ENCODE measurements at regions not wholly inside any gene's neighbourhood (a gene's known extent, or its start where the extent isn't known, plus 50 kb on each side); places are given as distances from the start of the nearest gene placed in this dataset.

DNA sequence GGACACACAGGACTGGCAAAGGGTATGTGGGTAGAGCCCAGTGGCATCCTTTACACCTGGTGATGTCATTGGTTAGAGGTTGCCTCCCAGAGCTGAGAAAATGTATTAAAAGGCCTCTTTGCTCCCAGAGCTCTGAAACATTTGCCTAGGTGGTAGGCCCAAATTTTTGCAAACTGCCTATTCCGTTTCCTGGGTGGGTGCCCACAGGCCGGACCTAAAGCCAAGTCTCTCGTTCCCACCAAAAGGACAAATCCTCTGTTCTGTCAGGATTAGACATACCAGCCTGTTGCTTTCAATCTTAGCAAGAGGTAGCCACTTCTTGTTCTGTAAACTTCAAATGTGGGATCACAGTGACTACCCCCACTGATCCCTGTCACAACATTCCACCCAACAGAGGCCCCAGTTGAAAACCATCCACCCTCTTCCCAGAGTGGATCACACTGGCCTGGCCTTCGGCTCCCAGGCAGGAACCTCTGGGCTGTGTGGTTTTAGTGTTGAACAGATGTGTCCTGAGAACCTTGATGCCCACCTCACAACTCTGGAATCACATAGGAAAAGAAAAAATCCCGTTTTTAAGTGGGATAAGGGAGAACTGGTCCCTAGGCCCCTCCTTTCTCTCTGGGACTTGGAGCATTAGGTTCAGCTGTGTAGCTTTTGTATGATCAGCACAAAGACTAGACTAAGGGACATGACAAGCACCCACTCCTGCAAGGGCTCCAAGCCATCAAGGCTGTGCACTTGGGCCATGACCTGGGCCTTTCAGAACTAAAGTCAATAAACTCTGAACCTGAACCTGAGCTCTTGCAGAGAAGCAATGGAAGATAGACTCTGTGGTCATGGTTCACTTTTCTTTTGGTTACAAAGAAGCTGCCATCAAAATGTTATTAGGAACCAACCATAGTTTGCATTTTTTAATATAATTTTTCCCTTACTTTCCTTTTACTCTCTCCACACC, 211.3 kb downstream of the CYP26B1 start:
- DNase-seq (ENCODE audit: low read depth) = no peak

DNA sequence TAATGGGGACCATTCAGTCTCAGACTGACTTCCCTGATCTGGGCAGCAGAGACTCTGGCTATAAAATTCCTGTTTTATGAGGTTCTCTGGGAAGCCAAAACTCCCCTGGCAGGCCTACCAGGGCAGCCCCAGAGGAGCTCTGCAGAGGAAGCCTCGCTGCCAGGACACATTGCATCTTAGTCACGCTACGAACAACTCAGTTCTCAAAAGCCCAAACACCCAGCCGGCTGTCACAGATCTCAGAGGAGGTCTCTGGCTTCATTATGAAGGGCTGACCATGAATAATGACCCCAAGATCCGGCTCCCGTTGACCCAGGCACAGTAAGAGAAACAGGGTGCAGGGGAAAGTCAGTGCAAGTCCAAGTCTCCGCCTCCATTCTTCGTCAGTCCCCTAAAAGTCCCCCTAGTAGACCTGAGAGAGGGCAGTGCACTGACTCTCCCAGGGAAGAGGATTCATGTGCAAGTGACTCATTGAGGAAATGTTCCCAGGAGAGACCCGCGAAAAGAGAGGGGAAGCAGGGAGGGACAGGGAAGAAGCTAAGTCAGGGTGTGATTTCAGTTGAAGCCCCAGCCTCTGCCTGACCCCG, 212.3 kb downstream of the CYP26B1 start:
- DNase-seq (ENCODE audit: low read depth) = peak; percentile 90

DNA sequence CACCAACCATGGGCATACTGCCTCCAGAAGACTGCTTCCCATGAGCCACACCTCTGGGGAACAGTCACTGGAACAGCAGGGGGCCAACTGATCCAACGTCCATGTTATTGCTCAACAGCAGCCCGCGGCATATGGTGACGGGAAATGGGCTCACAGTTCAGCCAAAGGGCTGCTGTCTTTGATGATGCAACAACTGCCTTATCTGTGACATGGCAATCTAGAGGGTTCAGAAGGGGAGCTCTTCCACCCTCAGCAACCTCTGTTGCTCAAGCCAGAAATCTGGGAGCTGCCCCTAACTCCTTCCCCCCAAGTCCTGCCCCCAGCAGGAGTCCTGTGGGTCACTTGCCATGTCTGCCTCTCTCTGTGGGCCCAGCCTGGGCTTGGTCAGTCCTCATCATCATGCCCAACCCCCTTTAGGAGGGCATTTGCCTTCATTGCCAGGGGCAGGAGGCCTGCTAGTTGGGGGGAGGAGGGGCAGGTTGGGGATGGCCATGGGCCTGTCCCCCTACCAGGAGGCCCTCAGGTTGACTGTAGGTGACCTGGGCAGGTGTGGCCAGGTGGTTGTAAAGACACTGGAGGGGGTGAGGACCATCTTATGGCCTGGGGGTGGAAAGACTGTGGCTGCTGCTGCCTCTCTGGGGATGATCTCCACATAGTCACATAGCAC, 212.9 kb downstream of the CYP26B1 start:
- peak; percentile 60 for DNase-seq (ENCODE audit: low read depth)

DNA sequence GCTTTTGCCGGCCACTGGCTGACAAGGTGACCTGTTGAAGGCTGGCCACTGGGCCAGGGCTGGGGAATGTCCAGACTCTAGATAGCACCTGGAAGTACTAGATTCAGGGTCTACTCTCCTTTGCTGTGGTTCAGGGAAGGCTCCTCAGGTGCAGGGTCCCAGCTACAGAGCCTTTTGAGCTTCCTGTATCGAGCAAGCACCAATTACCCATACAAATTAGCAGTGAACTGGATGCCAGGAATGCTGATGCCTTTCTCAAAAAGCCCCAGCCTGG, 213.4 kb downstream of the CYP26B1 start:
- DNase-seq (ENCODE audit: low read depth) = no peak

DNA sequence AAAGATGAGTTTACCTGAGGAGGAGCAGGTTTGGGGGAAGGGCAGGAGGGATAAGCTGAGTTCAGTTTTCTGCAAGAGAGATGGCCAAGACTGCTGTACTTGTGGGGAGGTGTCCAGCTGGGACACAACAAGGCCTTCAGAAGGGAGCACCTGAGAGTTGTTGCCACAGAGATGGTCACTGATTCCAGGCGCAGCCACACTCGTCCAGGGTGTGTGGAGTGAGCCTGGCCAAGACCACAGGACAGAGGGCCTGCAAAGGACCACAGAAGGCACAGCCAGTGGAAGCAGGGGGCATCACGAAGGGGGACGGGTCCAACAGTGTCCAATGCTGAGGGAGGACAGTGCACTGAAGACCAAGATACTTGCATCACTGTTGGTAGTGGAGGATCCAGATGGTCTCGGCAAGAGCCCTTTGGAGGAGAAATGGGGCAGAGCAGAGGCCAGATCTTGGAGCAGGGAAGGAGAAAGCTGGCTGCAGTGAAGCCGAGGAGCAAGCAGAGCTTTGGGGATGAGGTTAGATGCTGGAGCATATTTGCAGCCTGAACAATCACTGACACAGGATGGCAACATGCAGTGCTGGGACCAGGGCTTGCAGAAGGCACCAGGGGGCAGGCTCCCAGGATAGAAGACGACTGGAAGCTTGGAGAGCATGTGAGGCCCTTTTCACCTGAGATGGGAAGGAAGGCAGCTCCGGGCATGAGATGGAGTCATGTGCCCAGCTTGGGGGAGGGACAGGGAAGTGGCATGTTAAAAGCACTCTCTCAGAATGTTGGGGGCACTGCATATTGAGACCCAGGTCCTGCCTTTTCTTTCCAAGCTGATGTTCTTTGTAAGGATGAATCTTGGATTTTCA, 214.0 kb downstream of the CYP26B1 start:
- no peak for DNase-seq (ENCODE audit: low read depth)

DNA sequence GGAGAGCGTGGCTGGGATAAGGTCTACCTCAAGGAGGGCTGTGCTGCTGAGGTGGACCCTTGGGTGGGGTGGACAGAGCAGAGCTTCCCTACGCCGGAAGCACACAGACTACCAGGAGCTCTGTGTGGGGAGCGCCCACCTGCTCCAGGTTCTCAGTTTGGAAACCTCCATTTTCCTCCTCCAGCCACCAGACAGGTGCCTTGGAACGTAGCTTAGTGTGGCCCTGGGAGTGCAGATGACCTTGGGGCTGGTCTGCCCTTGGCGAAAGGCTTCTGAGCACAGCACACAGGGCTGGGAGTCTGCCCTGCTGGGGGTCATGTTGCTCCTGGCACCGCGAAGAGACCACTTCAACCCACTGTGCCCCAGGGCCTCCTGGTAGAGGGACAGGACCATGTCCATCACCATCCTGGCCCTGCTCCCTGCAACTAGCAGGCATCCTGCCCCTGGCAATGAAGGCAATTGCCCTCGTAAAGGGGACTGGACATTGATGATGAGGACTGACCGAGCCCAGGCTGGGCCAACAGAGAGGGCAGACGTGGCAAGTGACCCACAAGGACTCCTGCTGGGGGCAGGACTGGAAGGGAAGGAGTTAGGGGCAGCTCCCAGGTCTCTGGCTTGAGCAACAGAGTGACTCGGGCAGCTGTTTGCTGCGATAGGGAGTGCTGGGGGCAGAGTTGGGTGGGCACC, 214.7 kb downstream of the CYP26B1 start:
- no peak for DNase-seq (ENCODE audit: low read depth)

DNA sequence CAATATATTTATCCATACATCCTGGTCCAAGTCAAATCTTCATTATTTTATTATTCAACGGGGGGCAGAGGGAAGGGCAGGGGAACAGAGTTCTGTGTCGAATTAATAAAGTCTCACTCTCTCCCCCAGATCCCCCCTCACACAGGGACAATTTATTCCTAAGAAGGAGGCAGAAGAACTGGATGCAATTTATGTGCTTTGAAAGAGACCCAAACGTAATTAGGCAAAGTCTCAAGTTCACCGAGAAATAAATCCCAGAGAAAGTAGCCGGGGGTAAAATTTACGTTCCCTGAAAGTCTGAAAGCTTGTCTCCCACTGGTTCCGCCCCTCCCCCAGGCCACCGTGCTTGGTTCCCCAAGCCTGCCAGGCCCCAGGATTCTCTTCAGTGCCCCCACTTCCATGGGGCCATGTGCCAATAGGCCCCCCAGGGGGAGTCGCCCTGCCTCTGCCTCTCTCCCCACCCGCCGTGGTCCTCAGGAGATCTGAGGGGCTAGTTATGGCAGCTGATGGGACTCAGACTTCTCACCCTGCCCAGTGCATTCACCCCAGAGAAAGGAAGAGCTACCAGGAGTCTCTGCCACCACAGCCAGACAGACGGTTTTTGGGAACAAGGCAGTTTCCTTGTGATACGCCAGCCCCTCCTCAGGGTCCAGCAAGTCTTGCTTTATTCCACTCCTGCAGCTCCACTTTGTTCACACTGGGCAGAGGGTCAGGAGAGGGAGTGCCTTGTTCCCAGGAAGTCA, 215.5 kb downstream of the CYP26B1 start:
- DNase-seq (ENCODE audit: low read depth) = no peak

DNA sequence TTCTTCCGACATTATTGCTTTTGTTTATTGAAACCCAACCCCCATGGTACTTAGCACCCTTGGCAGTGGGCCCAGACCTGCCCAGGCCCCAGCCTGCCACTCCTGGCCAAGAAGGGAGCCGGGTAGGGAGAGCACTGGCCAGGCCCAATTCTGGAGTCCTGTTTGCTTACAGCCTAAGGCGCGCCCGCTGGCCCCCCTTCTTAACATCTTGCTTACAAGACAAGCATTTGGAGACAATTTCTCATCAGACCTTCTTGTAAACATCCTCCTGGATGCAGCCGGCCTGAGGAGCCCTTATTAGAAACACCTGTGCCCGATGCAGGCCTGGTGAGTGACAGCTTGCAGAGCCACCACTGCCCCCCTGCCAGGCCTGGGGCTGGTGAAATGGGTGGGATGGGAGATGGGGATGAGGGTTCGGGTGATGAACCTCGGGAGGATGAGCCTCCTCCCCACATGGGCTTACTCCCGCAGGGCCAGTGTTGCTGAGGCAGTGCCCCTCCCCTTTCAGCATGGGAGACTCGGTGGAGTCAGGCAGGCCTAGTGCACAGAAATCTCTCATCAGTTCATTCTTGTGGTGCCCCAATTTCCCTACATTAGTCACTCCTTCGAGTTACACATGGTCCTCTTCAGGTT, 217.5 kb downstream of the CYP26B1 start:
- no peak for DNase-seq (ENCODE audit: low read depth)

DNA sequence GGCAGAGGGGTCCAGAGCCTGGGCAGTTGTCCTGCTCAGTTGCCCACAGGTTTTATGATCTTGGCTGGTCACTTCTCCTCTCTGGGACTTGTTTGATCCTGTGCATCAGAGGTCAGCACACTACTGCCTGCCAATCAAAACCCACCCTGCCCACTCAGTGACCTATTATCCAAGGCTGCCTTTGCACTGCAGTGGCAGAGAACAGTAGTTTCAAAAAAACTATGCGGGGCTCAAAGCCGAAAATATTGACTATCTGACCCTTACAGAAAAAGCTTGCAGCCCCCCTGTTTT, 218.2 kb downstream of the CYP26B1 start:
- DNase-seq (ENCODE audit: low read depth) = no peak

DNA sequence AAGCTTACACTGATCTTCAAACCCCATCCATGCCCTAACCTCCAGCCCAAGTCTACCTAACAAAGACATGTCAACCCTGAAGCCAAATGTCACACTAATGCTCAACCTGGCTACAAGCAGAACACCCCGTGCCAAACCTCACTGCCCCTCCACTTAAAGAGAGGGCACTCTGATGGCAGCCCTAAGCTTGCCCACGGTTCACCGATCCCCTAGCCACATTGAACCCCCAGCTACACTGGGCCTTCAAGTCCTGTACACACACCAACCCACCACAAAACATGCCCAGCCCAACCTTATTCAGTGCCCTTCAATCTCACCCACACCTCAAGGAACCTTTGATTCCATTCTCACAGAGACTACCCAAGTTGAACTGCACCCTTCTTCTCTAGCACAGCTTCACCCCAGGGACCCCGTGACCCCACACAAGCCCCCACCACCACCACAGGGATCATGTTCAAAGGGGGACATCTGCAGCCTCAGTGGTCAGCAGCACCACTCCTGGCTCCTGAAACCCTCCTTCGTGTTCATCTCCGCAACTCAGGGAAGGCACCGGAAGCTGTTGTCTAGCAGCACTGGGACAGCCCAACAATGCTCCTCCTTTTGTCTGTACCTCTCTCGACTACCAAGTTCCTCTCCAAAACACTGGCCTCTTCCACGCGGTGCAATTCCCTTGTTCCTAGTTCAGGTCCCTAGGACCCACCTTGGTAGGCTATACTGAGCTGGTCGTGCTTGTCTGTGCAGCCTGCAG, 218.8 kb downstream of the CYP26B1 start:
- DNase-seq (ENCODE audit: low read depth) = no peak

DNA sequence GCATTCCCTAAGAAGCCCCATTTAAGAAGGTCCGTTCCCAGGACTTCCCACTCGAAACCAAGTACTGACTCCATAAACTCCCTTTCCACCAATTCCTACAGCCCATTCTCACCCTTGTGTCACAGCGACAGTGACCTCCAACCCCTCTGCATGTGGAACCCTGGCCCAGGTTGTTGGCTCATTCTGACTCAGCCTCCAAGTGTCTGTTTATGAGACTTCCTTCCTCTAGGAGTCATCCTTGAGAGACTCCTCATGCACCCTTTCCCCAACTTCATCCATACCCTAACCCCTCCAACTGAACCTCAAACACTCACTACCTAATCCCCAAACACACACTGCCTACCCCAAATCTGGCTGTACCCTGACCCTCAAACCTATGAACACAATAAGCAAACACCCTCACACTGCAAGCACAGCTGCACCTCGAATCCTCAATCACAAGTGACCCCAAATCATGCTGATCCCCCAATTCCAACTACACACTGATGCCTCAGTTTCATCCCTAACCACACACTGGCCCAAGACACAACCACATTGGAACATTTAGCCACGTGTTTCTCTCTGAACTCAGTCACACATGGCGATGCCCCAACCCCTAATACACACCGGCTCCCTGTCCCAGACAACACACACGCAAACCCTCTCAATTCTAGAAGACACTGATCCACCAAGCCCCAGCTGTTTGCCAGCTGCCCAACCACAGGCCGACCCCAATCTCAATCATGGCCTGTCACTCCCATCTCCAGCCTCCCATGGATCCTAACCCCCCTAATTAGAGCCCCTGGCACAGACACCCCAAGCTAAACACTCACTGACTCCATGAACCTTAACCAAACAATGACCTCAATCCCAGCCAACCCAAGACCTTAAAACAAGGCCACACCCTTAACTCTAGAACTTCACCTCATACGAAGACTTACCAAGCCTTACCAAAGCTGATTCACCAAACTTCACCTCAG, 219.6 kb downstream of the CYP26B1 start:
- DNase-seq (ENCODE audit: low read depth) = no peak

DNA sequence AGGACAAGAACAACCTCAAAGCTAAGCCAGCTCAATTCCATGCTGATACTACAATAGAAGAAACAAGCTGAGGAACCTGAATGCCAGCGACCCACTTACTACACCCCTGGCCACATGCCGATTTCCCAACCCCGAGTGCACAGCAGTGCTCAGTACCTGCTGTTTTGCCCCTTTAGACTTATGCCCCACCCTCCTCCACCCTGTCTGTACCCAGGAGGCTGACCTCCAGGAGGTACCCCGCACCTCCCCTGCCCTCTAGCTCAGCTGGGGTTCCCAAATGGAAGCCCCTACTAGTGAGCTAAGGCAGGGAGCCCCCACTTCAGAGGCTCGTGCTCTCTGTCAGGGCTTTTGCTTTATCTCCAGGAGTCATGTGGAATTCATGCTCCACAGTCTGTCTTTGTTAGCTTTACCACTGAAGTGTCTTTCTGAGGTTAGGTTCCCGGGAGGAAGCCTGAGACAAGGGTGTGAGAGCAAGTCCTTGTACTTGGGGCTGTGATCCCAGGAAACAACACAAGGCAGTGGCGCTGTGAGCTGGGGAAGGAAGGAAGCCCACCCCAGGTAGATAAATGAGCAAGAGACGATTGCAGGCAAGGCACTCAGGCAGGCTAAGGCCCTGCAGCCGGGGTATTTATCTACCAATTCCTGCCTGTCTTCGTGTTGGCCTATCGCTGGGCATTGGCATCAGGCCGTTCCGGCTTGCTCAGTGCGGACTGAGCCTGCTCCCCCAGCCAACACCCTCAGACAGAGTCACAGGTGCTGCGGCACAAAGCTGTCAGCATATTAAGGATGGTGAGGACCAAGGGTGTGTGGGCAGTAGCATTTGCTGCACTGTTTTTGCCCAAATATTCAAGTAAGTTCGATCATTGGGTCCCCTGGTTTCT, 220.5 kb downstream of the CYP26B1 start:
- no peak for DNase-seq (ENCODE audit: low read depth)

DNA sequence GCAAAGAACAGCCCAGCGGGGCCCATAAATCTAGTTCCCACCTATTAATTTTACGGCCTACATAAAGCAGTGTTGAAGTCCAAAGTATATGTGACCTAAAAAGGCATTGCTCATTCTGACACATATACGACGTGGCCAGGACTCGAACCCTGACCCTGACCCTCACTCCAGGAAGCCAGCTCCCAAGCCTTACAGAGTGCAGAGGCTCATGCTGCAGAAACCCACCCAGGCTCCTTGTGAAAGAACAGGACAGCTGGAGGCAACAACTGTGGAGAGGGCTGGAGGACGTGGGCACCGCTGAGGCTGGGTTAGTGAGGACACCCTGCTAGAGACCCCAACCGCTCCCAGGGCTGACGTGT, 221.6 kb downstream of the CYP26B1 start:
- no peak for DNase-seq (ENCODE audit: low read depth)

DNA sequence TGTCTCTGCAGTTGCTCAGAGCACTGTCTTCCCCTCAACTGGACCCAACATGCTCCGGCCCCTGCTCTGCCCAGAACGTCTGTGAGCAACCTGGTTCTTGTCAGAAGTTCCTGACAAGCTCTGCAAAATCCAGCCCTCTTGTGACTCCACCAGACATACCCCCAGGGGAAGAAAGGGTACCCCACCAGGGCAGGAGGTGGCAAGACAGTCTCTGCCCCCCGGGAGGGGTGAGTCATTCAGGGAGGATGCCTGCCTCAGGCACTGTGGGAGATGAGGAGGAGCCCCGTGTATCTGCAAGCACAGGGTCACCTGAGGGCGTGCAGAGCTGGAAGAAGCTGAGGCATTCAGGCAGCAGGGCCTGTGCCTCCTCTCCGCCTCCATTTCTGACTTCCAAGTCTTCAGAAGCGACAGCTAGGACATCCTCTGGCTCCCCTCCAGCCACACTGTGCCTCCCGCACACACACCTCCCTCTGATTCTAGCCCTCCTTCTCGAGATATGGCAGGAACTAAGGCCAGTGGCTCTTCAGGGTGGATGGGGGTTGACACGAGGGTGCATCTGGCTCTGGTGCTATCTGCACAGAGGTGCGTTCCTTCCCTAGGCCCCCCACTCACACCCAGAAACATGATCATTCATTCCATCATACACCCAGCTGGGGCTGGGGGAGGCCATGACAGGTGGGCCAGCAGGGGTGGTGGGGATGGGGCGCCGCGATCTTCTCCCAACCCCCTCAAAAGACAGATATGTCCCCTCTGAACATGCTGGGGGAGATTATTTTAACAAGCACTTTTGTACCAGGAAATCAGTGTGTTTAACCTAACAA, 222.2 kb downstream of the CYP26B1 start:
- no peak for DNase-seq (ENCODE audit: low read depth)

DNA sequence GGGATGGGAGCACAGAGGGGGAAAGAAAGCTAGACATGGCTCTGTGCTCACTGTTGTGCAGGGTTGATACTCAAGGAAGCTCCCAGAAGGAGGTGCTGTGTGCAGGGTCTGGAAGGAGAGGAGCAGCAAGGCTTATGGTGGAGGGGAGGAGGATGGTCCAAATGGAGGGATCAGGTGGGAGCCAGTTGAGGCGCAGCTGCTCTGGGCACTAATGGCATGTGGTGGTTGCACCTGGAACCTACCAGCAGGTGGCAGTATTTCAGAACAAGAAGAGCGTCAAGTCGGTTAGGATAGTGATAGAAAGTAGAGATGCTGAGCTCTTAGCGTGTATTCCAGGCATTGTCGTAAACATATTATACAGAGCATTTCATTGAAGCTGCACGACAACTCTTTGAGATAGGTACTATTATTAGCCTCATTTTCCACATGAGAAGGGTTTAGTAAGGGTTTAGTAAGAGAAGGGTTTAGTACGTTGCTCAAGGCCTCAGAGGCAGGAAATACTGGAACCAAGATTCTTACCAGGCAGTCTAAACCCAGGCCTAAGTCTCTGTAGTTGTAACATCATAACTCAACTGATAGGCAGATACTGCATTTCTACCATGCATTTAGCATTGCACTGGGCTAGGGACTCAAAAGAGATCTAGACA, 223.7 kb downstream of the CYP26B1 start:
- DNase-seq (ENCODE audit: low read depth) = no peak

DNA sequence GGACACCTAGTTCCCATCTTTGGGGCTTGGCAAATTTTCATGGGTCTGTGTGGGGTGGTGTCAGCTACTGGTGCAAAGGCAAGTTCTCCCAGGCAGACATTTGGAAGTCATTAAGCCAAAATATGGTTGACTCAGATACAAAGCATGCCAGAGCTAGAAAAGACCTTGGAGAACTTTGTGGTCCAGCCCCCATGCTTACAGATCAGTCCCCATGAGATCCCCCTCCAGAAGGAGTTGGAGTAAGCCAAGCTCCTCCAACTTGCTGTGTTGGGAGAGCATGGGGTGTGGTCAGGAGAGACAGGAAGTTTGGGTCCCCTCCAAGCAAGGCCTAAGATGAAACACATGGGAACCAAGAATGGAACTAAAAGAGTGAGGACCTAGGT, 224.5 kb downstream of the CYP26B1 start:
- no peak for DNase-seq (ENCODE audit: low read depth)
